Activated naive CD4-positive, alpha-beta T cell treated with anti-CD3 and anti-CD28 coated beads, Interleukin-2, amount 50 U/mL, for 72 hours (primary cell): ENCODE measurements at regions not wholly inside any gene's neighbourhood (a gene's known extent, or its start where the extent isn't known, plus 50 kb on each side); places are given as distances from the start of the nearest gene placed in this dataset.

Source experiments
- ATAC-seq, 2 donors: fragments of 150-1000 bp; cut with Tn5 transposase; 2 replicates each; pipeline ENCODE4 v1.10.0; 2021; ENCODE audit warnings: mild to moderate bottlenecking in 2 of 2, moderate library complexity in 2 of 2
- DNase-seq, 2 donors: peaks; one replicate each; pipeline ENCODE4 v3.0.0; 2021 to 2022; ENCODE audit warnings: low spot score in 2 of 2
- H3K27ac Mint-ChIP-seq, 2 donors: one replicate each; pipeline ENCODE4 v1.8.0; 2022; ENCODE audit warnings: mild to moderate bottlenecking in 2 of 2, mixed read lengths in 2 of 2
- H3K36me3 Mint-ChIP-seq, 2 donors: one replicate each; pipeline ENCODE4 v1.8.0; 2022; ENCODE audit warnings: mixed read lengths in 2 of 2
- H3K9me3 Mint-ChIP-seq, 2 donors: one replicate each; pipeline ENCODE4 v1.8.0; 2022; ENCODE audit warnings: mixed read lengths in 2 of 2

- no peaks in the 10 kb centered on the region for H3K9me3 Mint-ChIP-seq
- DNase-seq (no peak), ATAC-seq (no peak)
- H3K36me3 Mint-ChIP-seq: no peaks in the 10 kb centered on the region
- H3K27ac Mint-ChIP-seq: no peak overlapping the region
These were observed 119.8 kb upstream of the NPVF start for GRCh38 chr7:25348104-25348503.

DNA sequence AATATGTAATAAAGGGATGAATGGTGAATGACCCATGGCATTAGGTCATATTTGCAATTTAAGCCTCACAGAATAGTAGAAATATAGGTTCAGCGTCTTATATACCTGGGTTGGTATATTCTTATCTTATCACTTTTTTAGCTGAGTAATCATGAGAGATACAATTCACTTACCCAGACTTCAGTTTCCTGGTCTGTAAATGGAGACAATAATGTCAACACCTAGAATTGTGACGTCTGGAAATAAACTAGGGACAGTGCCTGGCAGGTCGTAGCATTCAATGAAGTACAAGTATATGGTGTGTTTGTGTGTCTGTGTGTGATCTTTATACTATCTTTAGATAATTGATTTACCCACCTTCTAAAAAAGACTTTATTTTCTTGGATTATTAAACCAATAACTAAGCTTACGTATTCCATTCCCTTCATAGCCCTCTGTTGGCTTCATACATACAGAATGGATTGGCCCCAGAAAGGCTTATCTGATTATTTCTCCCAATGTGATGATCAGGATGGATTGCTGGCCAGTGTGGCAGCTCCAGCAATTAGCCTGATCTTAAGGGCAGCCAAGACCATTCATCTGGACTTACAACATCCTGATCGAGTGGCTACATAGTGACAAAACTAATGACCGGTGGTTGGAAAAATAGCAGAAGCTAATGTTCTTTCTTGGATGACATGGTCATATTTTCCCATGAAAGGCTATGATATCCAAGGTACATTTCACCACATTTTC, 121.2 kb upstream of the NPVF start:
- no peak for DNase-seq
- H3K36me3 Mint-ChIP-seq: no peaks in the 10 kb centered on the region
- H3K27ac Mint-ChIP-seq: no peak overlapping the region
- no peaks in the 10 kb centered on the region for H3K9me3 Mint-ChIP-seq
- no peak for ATAC-seq

DNA sequence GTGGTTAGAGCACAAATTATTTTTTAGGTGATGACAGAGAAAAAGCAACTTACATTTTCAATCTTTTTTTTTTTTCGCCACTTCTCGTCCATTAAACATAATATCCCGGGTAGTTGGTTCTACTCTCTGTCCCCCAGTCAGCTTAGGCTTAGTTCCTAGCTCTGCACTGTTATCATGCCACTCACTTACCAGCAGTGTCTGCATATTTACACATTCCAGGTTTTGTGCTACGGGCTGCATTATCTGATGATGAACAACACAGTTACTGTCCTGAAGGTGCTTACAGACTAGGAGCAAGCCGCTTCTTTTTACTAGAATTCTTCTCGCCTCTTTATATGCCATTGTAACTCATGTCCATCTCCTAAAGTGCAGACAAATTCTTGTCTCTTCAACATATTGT, 121.8 kb upstream of the NPVF start:
- ATAC-seq: no peak
- Mint-ChIP-seq H3K36me3 (no peaks in the 10 kb centered on the region), H3K27ac (no peak overlapping the region), H3K9me3 (no peaks in the 10 kb centered on the region)
- DNase-seq: no peak

- DNase-seq: no peak
- ATAC-seq: no peak
These were observed 123.5 kb upstream of the NPVF start for GRCh38 chr7:25351761-25352160.

GRCh38 chr7:25353196-25353595, 124.9 kb upstream of the NPVF start:
- no peak overlapping the region for H3K27ac Mint-ChIP-seq
- H3K9me3 Mint-ChIP-seq: no peaks in the 10 kb centered on the region
- H3K36me3 Mint-ChIP-seq: no peaks in the 10 kb centered on the region
- ATAC-seq (no peak), DNase-seq (no peak)

More at GRCh38 chr7:25351761-25352160, 123.5 kb upstream of the NPVF start:
- H3K36me3 Mint-ChIP-seq: no peaks in the 10 kb centered on the region
- no peak overlapping the region for H3K27ac Mint-ChIP-seq
- H3K9me3 Mint-ChIP-seq: no peaks in the 10 kb centered on the region

GRCh38 chr7:25353732-25354131, 125.4 kb upstream of the NPVF start:
- Mint-ChIP-seq H3K36me3 (no peaks in the 10 kb centered on the region), H3K9me3 (no peaks in the 10 kb centered on the region), H3K27ac (no peak overlapping the region)
- ATAC-seq (peak in 1 of 2 donors; percentile 57), DNase-seq (no peak)

GRCh38 chr7:25356534-25357151, 128.4 kb upstream of the NPVF start:
- ATAC-seq: no peak

DNA sequence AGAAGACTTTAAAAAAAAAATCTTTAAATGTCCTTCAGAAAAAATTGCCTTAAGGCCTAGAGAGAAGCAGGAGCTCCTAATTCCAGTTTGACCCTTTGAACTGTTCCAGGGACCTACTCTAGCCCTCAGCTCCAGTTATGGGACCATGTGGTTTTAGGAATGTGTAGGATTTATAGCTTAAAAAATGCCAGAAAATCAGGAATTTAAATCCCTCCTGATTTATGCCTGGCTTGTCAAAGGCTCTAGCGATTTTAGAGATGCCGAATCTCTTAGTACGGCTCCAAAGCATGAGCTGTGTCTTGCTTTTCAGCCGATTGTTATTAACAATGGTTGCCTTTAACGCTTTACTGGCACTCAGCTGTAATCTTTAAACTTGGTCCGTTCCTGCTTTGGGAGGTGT, 130.6 kb upstream of the NPVF start:
- H3K27ac Mint-ChIP-seq: no peak overlapping the region
- no peak for ATAC-seq
- H3K36me3 Mint-ChIP-seq: no peaks in the 10 kb centered on the region
- no peaks in the 10 kb centered on the region for H3K9me3 Mint-ChIP-seq
- DNase-seq: no peak

More at GRCh38 chr7:25356534-25357151, 128.4 kb upstream of the NPVF start:
- no peak overlapping the region for H3K27ac Mint-ChIP-seq
- DNase-seq: no peak
- no peaks in the 10 kb centered on the region for H3K36me3 Mint-ChIP-seq
- H3K9me3 Mint-ChIP-seq: no peaks in the 10 kb centered on the region

- no peak for DNase-seq
- no peaks in the 10 kb centered on the region for H3K9me3 Mint-ChIP-seq
- no peaks in the 10 kb centered on the region for H3K36me3 Mint-ChIP-seq
- H3K27ac Mint-ChIP-seq: no peak overlapping the region
- no peak for ATAC-seq
These were observed 131.3 kb upstream of the NPVF start for GRCh38 chr7:25359471-25360059.

DNA sequence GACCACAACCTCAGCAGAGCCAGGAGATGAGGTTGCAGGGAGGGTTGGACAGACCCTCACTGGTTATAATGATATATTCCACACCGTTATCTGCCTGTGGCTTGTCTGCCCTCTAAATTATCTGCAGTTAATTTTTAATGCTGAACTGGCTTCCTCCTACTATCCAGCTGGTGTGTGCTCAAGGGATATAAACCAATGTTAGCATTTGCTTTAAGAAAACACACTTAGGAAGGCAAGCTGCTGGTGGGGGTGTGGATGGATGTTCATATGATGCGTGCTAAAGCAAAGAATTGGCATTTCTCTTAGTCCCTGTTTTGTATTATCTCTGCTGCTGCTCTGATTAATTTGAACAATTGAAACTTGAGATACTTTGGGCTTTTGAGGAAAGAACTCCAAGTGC, 132.2 kb upstream of the NPVF start:
- no peaks in the 10 kb centered on the region for H3K36me3 Mint-ChIP-seq
- no peaks in the 10 kb centered on the region for H3K9me3 Mint-ChIP-seq
- no peak overlapping the region for H3K27ac Mint-ChIP-seq
- ATAC-seq (no peak), DNase-seq (no peak)

- Mint-ChIP-seq H3K36me3 (no peaks in the 10 kb centered on the region), H3K27ac (no peak overlapping the region), H3K9me3 (no peaks in the 10 kb centered on the region)
- no peak for DNase-seq
- no peak for ATAC-seq
These were observed 133.1 kb upstream of the NPVF start for GRCh38 chr7:25361387-25361786.

DNA sequence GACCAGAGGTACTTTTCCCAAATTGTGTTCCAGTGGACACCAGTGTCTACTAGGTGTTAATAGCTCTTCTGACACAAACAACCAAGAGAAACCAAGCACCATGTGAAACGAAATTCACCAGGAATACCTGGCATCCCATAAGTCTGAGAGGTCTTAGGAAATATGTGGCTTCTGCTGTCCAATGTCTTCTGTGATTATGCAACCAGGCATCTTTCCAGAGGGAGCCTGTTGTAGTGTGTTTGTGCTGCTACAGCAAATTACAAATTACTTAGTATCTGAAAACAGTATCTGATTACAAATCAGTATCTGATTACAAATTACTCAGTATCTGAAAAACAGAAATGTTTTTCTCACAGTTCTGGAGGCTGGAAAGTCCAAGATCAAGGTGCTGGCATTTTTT, 133.6 kb upstream of the NPVF start:
- no peak overlapping the region for H3K27ac Mint-ChIP-seq
- H3K36me3 Mint-ChIP-seq: no peaks in the 10 kb centered on the region
- no peak for DNase-seq
- ATAC-seq: no peak
- no peaks in the 10 kb centered on the region for H3K9me3 Mint-ChIP-seq

DNA sequence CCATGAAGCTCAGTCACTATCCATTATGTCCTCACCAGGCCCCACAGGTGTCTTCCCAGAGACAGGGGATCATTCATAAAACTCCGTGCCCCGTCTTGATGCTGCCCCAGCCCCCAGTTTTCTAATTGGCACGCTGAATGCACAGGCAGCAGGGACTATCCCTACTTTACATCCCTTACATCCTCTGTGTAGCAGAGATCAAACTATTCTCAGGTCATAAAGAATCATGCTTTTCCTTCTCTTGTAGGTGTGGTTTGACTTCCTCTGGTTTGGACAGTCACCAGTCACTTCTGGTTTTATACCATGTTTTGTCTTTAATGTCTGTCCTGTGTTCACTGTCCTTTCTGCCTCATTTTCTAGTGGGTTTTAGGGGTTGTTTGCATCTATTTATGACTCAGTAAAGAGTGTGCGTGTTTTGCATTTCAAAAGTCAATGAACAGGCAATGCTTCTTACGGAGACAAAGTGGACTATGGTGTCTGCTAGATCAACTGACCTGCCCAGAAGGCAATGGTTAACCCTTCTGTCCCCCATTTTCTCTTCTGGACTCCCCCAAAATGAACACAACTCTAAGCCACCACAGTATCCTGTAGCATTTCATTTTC, 140.4 kb upstream of the NPVF start:
- H3K9me3 Mint-ChIP-seq: peaks cover 13 to 14% of the 10 kb centered on the region in 2 donors
- peaks cover 13 to 26% of the 10 kb centered on the region in 2 donors for H3K36me3 Mint-ChIP-seq
- H3K27ac Mint-ChIP-seq: no peak overlapping the region
- DNase-seq: no peak
- ATAC-seq: peak; percentile 50 to 67

GRCh38 chr7:25369786-25370185, 141.5 kb upstream of the NPVF start:
- ATAC-seq: no peak
- no peak for DNase-seq
- H3K27ac Mint-ChIP-seq: no peak overlapping the region
- peaks cover 13 to 26% of the 10 kb centered on the region in 2 donors for H3K36me3 Mint-ChIP-seq
- peaks cover 13 to 14% of the 10 kb centered on the region in 2 donors for H3K9me3 Mint-ChIP-seq

- no peak for DNase-seq
- Mint-ChIP-seq H3K27ac (no peak overlapping the region), H3K36me3 (peaks cover 13 to 26% of the 10 kb centered on the region in 2 donors), H3K9me3 (peaks cover 13 to 14% of the 10 kb centered on the region in 2 donors)
- no peak for ATAC-seq
These were observed 143.7 kb upstream of the NPVF start for GRCh38 chr7:25371972-25372371.

GRCh38 chr7:25375805-25376600, 147.7 kb upstream of the NPVF start:
- DNase-seq (no peak), ATAC-seq (no peak)
- Mint-ChIP-seq H3K36me3 (peaks cover 13% of the 10 kb centered on the region in 2 donors), H3K9me3 (peaks cover 13 to 14% of the 10 kb centered on the region in 2 donors), H3K27ac (no peak overlapping the region)
